NCI-H1092 treated with DMSO at 0.1 percent for 48 hours (cell line): ENCODE measurements at regions not wholly inside any gene's neighbourhood (a gene's known extent, or its start where the extent isn't known, plus 50 kb on each side); places are given as distances from the start of the nearest gene placed in this dataset.

ENCODE experiments used
- DNase-seq: peaks from one replicate; lab custom pipeline; 2025; lab: John Stamatoyannopoulos, UW

DNA sequence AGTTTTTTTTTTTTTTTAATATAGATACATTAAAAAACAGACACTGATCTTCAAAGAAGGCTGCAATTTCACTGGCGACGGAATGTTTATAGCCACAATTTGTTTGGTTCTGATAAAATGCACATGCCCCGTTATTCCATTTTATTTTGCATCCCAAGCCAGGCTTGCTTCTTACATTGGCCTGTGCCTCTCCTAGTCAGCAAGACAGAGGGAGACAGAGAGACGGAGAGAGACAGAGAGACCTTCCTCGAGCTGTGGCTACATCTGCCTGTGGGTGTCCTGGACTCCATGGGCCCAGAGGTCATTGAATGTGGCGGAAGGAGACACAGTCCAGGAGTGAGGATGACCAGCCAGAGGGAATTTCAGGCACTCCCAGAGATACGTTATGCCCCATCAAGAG lies 926.6 kb downstream of the VRK1 start:
- no peak for DNase-seq

DNA sequence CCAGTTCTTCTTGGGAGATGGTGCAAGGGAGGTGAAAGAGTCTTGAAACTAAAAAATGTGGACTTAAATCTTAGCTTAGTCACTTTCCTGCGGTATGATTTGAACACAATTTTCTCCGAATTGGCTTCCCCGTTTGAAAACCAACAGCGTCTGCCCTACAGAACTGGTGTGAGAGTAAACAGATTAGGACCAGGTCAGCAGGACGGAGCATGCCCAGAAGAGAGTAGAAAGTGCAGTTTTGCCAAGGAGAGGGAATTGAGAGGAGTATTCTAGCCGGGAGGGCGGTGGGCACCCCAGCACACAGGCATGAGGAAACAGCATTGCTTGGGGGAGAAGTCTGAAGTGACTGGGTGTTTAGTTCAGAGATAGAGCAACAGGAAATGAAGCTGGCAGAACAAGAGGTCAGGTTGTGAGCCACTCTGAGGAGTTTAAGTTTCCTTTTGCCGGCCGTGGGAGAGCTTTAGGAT lies 927.1 kb downstream of the VRK1 start:
- no peak for DNase-seq

DNA sequence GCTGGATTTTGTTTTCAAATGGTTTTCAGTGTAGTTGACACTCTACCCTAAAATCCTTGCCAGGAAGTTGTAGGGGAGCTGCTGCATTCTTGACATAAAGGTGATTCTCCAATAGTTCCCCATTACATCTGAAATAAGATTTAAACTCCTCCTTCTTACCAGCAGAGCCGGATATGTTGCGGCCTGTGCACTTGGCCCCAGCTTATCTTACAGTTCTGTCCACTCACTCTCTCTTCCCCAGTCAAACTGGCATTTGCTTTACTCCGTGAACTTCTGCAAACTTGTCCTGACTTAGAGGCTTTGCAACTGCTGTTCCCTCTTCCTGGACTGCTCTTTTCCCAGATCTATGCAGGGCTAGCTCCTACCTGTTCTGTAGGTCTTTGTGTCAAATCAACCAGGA lies 929.5 kb downstream of the VRK1 start:
- no peak for DNase-seq

DNA sequence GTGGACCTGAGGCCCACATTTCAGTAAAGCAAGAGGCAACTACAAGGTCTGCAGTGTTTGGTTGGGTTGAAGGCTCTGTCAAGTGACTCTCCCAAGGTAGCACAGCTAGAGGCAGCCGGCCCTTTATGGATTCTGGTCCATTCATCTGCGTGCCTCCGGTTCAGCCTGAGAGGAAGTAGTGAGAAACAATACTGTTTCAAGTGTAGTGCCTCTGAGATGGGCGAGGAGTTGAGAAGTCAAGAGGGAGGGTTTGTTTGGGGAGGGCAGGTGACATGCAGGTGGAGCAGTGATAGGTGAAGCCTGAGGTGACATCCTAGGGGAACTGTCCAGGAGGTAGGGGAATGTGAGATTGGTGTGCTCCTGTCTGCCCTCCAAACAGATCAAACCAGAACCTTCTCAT lies 933.5 kb downstream of the VRK1 start:
- no peak for DNase-seq

DNA sequence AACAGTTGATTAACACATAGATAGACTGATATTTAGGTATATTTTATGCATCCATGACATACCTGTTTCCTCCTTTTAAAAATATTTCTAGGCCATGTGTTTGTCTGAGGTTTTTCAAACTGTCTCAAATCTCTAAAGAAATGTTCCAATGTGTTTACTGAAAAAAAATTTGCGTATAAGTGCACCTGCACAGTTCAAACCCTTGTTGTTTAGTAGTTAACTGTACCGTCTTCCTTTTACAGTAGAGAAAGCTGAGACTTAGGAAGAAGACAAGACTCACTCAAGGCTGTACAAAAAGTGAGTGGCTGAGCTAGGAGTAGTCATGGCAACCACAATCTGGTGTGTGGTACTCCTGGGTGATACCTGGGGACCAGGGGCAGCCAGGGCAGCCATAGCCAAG lies 934.6 kb downstream of the VRK1 start:
- DNase-seq = no peak

DNA sequence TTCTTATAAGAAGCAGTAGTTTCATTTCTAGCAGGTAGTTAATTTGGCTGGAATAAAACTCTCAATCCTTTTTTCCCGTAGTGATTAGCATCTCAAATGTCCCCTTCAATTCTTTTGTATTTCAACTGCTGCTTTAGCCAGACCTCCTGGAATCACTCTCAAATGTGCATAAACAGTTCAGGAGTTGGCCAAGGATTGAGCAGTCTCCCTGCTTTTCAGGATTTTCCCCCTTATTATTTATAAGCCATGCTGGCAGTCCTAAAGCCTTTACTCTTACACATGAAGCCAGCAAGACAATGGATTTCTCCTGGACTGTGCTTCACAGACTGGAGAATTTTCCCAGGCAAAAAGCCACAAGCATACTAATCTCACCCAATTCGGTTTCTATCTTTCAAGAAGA lies 950.1 kb downstream of the VRK1 start:
- DNase-seq = no peak

DNA sequence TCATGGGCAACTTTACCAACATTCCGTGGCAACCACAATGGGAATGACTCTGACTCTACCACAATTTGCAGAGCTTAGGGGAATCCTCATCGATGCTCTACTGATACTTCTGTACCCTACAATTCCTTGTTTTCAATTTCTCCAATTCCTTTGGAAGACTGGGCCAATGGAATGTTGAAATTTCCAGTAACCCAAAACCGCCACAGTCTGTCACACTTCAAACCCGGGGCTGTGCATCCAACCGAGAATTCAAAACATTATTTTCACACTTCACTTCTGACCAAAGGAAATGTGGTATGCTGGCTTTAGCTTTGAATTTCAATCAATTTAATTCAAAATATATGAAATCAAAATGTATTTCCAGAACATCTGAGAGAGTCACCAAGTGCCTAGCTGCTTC lies 951.4 kb downstream of the VRK1 start:
- DNase-seq = no peak

DNA sequence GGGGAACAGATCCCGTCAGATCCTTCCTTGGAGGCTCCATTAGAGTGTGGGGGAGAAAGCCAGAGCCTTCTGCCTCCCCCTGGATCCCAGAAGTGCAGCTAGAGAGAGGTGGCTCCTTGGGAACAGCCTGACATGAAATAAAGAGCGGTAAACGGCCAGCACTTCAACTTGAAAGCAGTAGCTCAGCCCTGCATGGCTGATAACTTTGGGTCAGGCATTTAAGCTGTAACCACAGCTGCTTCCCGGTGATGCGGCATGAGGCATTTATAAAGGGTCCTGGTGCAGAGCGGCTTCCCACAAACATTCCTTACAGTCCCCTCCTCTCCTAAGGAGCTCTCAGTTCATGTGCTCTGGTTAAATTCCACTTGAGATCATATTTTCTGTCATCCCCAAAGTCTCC lies 960.3 kb downstream of the VRK1 start:
- no peak for DNase-seq

DNA sequence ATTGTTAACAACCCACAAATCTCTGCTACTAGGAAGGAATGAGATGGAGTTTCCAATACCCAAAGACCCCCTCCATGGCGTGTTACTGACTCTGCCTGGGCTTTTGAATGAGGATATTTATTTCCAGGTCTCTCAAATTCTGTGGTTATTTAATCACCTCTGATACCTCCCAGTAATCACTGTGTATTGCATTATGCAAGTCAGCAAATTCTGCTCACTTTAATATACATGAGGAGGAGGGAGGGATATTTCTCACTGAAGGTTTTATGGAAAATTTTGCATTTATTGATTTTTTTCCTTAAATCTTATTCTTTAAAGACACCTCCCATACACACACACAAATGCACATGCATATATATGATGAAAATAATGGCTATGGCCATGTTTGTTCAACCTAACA lies 962.9 kb downstream of the VRK1 start:
- DNase-seq = no peak

DNA sequence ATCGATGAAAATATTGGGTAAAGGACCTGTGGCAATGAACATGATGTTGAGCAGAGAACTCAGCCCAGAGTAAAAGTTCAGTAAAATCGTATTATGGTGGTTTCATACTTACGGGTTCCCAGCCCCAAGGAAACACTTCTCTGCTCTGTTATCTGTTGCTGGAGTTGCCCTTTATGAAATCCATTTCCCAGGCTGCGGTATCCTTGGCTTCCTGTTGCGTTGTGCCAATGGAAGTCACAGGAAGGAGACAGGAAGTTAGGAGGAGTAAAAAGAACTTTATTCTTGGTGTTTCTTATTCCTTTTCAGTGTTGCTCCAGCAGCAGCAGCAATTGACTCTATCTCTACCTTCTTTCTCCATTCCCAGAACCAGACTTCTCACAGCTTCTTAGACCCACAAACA lies 965.2 kb downstream of the VRK1 start:
- DNase-seq = no peak

DNA sequence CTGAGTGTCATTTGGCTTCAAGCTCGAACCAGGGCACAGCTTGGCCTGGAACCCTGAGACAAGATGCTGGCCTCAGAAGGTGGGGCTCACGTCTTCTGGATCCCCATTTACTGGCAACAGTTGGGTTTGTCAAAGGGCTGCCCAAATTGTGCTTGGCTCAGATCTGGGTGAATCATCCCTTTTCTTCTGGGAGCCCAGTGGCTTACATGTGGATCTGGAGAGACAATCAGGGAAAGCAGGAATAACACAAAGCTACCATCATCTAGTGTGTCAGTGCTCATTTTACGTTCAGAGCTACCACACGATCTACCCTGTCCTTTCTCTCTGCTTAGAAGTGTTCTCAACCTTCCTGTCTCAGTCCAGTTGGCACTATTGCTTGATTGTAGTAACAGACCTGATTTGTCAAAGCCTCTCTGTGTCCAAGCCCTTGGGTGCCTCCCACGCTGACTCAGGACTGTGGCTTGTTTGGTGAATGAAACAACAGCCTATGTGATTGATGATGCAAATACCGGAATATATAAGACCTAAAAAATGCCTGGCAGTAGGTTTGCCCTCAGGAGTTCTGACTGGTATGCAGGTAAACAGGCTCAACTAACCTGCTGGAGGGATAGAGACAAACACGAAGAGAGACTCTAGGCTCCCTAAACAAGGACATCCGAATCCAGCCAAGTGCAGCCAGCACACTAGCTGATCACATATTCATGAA lies 974.3 kb downstream of the VRK1 start:
- no peak for DNase-seq

DNA sequence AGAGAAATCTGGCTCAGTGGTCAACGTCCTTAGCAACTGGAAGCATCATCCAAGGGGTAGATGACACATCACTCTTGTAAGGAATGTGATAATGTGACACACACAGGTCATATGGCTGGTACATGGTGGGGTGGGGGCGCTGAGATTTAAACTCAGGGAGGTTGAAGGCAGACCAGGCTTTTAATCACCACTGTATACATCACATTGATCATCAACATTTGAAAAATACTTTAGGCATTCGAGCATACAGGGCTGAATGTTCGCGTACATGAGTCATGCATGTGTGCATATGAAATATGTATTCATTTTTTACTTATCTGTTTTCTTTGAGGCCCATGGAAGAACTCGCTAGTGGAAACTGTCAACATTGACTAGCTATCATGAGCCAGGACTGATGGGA lies 976.4 kb downstream of the VRK1 start:
- DNase-seq = no peak

DNA sequence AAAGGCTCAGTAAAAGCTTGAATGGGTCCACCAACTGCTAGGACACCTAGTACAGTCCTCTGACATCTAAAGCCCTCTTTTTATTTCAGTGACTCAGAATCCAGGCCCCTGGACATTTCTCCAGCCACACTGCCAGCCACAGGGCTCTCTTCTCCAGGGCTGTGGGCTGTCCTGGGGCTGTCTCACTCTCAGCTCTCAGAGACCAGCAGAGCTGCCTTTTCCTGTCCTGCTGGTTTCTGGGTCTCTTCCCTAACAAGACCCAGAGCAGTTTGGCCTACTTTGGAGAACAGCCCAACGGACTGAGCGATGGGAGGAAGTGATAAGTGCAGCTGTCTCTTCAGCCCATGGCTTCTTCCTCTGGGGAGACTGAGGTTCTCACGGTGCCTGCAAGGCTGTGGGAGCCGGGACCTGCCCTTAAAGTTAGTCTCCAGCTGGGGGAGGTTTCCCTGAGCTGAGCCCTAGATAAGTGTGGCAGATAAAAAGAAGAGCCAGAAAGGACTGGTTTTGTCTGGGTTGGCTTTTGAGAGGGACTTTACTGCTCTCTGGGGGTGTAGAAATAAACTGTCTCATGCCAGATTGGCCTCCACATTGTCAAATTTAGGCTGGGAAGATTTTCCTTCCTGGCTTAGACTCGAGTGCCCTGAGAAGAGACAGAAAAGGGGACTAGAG lies 979.8 kb downstream of the VRK1 start:
- DNase-seq = no peak

DNA sequence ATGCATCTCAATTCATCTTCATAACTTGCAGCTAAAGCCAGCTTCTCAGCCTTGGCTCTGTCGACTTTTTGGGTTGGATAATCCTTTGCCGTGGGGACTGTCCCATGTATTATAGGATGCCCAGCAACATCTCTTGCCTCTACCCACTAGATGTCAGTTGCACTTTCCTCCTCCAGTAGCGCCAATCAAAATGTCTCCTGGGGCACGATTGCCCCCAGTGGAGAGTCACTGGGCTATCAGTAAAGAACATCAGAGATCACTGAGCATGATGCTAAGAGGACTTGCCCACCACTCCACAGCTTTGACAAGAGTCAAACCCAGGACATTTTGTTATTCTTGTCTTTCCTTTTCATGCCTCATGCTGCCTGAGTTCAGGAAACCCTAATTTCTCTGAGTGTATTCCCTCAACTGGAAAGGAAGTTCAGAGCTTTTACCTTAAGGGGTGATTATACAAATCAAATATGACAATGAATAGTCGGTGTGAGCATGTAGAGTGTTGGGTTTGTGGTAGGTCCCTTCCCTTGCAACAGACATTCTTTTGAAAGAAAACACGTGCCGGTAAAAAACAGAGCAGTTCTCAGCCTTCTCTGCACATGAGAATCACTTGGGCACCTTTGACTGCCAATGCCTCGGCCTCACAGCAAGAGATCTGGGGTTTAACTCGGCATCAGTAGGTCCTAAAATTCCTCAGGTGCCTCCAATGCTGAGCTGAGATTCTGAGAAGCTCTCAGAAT lies 980.6 kb downstream of the VRK1 start:
- DNase-seq = no peak

DNA sequence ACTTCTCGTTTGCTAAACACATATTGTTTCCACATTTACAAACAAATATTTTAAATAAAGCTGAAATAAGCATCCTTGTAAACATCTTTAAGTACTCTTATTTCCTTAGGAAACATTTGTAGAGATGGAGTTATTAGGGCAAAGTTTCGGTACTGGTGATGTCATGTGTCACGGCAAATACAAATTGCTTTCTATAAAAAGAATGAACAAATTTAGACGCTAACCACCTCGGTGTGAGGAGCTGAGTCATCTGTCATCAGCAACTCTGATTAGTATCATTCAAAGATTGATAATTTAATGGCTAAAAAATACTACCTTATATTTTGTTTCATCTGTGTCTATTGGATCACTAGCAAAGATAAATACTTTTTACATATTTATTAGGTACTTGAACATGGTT lies 982.0 kb downstream of the VRK1 start:
- no peak for DNase-seq

DNA sequence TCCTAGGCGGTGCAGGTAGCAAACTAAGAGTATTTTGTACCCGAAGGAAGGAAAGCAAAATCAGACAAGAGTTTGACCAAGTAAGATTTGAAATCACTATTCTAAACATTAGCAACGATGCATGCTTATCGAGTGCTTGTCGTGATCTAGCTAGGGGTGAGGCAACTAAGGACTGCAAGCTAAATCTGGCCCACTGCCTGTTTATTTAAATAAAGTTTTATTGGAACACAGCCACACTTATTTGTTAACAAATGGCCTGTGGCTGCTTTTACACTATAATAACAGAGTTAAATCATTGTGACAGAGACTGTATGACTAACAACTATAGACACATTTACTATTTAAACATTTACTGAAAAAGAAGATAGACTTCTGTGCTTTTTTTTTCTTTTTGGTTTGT lies 983.6 kb downstream of the VRK1 start:
- no peak for DNase-seq

DNA sequence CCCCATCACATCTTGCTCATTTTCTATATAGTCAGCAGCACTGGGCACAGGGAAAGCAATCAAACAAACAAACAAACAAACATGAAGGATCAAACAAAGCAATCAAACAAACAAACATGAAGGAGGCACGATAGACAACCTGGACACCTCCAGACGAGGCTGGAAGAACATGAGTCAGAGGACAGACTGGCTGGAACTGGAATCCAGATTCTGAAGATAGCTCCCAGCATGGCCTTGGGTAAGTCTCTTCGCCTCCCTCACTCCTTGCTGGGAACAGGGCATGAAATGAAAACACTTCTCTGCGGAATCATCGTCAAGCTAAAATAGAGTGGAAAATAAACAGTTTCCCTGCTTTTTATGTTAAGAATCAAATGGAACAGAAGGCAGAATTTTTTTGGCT lies 984.8 kb downstream of the VRK1 start:
- DNase-seq = no peak

DNA sequence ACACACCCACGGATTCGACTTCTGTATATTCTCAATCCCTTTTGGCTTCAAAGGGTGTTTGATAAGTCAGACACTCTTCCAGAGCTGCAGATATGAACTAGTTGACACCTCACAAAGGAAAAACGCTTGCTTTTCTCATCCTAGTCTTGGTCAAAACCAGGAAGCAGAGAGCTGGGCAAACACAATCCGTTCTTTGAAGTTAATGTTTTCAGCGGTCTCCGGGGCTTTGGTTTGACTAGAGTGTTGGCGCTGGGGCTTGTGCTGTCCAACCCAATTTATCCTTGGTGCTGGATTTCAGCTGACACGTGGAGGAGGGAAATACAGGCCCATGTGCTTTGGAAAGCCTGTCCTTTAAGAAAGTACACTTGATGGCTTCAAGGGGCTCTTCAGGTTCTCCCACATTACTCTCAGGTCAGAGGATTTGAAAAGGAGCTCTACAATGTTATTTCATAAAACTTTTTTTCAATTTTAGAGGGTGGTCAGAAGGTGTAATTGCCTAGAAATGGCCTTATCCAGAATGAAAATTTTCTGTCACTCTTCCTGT lies 985.8 kb downstream of the VRK1 start:
- DNase-seq = no peak

DNA sequence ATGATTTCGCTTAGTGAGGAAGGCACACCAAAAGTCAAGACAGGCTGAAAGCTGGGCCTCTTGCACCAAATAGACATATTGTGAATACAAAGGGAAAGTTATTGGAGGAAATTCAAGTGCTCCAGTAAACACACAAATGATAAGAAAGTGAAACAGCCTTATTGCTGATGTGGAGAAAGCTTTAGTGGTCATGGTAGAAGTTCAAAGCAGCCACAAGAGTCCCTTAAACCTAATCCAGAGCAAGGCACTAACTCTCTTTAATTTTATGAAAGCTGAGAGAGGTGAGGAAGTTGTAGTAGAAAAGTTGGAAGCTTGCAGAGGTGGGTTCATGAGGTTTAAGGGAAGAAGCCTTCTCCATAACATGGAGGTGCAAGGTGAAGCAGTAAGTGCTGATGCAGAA lies 988.3 kb downstream of the VRK1 start:
- no peak for DNase-seq

DNA sequence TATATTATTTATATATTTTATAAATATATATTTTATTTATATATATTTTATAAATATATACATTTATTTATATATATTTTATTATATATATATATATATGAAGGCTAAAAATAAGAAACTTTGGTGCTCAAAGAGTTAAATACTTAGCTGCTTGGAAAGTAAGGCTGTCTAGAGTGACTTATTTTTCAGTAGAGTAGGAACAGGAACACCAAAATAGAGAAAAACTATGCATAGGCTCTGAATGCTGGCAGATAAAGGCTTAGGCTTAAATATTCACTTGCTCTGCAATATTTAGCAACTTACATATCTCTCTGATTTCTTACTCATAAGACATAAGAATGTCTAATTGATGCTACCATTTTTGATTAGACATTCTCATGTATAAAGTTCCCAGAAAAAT lies 991.2 kb downstream of the VRK1 start:
- DNase-seq = peak; percentile 27

DNA sequence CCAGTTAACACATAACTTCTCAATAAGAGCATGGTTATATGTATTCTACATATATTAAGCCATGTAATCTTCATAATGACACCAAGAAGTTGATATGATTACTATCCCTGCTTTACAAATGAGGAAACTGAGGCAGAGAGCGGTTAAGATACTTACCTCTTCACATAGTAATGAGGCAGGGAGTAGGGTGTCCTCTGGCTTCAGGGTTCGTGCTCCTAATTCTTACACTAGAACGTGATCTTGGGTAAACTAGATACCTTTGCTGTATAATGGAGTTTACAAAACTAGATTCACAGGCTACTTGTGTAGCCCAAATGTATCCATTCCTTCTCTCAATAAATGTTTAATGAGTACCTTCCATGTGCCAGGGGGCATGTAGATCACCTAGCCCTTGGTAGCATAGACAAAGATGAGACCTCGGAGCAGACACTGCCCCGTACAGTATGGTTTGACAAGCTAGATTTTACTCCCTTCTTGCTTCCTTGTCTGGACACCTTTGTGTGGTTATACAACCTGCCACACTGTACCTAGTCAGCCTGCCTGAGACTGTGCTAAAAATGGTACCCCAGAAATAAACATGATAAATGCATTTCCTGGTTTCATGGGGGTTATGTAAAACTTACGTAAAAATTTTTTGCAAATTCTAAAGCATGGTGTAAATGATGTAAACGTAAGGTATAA lies 991.8 kb downstream of the VRK1 start:
- no peak for DNase-seq

DNA sequence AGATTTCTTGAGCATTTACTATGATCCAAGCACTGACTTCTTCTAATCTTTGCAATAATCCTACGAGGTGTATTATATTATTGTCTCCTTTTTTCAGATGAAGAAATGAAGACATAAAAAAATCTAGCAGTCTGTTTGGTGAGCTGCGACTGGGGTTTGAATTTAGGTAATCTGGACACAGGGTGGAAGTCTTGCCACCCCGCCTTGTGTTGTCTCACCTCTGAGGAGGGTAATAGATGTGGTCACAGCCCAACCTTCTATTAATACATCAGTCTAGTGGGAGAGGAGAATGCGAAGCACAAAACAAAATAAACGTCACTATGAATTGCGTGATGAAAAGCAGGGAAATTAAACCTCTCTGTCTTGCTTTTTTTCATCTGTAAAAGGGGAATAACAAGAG lies 993.9 kb downstream of the VRK1 start:
- DNase-seq = no peak
